Activated B cell treated with CpG ODN at 0.5 μM for 24 hours (primary cell): ENCODE measurements at regions not wholly inside any gene's neighbourhood (a gene's known extent, or its start where the extent isn't known, plus 50 kb on each side); places are given as distances from the start of the nearest gene placed in this dataset.

Experiments
- ATAC-seq: fragments of 200-7000 bp; cut with Tn5 transposase; one replicate; pipeline ENCODE4 v1.10.0; 2021; ENCODE audit warnings: low read depth, mild to moderate bottlenecking, moderate library complexity
- CTCF ChIA-PET: fragments of 350-600 bp; sonication (Branson Sonifier 250); formaldehyde crosslinking; loops from one replicate; lab custom pipeline; 2021; ENCODE audit warnings: antibody characterized with exemption; lab: Charles Lee
- POLR2A ChIA-PET: fragments of 350-600 bp; sonication (Branson Sonifier 250); formaldehyde crosslinking; loops from one replicate; lab custom pipeline; 2021; ENCODE audit warnings: antibody characterized with exemption; lab: Charles Lee
- DNase-seq: peaks from one replicate; pipeline ENCODE4 v3.0.0; 2022
- H3K27ac Mint-ChIP-seq: one replicate; pipeline ENCODE4 v1.8.0; 2020; ENCODE audit warnings: mixed read lengths
- H3K27me3 Mint-ChIP-seq: one replicate; pipeline ENCODE4 v1.8.0; 2021; ENCODE audit warnings: mixed read lengths
- H3K36me3 Mint-ChIP-seq: one replicate; pipeline ENCODE4 v1.8.0; 2021; ENCODE audit warnings: low read depth, mixed read lengths
- H3K4me1 Mint-ChIP-seq: one replicate; pipeline ENCODE4 v1.8.0; 2021; ENCODE audit warnings: mixed read lengths
- H3K4me3 Mint-ChIP-seq: one replicate; pipeline ENCODE4 v1.8.0; 2020; ENCODE audit warnings: mild to moderate bottlenecking, mixed read lengths
- H3K9me3 Mint-ChIP-seq: one replicate; pipeline ENCODE4 v1.8.0; 2020; ENCODE audit warnings: mixed read lengths
- intact Hi-C: fragments of 100-400 bp; cut with micrococcal nuclease; formaldehyde crosslinking; loops from one replicate; pipeline ENCODE4 v1.15.1; 2024
- TF ChIP-seq, protein P1 (sequence below): fragments of 200-600 bp; IDR thresholded peaks from one replicate; pipeline ENCODE4 v1.8.0; 2022; ENCODE audit warnings: antibody characterized with exemption, mild to moderate bottlenecking

- no peaks in the 10 kb centered on the region for H3K9me3 Mint-ChIP-seq
- ChIA-PET POLR2A (interaction anchor here (0.5 kb wide), 1 partner anchor 42 kb away, joined by 12 read pairs; no protein-coding TSS in a partner anchor), CTCF (no interaction called here)
- intact Hi-C loops, result no loop called here
- TF ChIP-seq, protein P1, sequence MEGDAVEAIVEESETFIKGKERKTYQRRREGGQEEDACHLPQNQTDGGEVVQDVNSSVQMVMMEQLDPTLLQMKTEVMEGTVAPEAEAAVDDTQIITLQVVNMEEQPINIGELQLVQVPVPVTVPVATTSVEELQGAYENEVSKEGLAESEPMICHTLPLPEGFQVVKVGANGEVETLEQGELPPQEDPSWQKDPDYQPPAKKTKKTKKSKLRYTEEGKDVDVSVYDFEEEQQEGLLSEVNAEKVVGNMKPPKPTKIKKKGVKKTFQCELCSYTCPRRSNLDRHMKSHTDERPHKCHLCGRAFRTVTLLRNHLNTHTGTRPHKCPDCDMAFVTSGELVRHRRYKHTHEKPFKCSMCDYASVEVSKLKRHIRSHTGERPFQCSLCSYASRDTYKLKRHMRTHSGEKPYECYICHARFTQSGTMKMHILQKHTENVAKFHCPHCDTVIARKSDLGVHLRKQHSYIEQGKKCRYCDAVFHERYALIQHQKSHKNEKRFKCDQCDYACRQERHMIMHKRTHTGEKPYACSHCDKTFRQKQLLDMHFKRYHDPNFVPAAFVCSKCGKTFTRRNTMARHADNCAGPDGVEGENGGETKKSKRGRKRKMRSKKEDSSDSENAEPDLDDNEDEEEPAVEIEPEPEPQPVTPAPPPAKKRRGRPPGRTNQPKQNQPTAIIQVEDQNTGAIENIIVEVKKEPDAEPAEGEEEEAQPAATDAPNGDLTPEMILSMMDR, result no peak
- H3K4me1 Mint-ChIP-seq, result no peaks in the 10 kb centered on the region
- H3K36me3 Mint-ChIP-seq, result no peaks in the 10 kb centered on the region
- H3K27me3 Mint-ChIP-seq, result peaks cover 2% of the 10 kb centered on the region
- no peak overlapping the region for H3K4me3 Mint-ChIP-seq
- ATAC-seq (no peak), DNase-seq (no peak)
- no peak overlapping the region for H3K27ac Mint-ChIP-seq
These were observed 397.4 kb downstream of the SOX9 start for GRCh38 chr17:72518159-72518732.

DNA sequence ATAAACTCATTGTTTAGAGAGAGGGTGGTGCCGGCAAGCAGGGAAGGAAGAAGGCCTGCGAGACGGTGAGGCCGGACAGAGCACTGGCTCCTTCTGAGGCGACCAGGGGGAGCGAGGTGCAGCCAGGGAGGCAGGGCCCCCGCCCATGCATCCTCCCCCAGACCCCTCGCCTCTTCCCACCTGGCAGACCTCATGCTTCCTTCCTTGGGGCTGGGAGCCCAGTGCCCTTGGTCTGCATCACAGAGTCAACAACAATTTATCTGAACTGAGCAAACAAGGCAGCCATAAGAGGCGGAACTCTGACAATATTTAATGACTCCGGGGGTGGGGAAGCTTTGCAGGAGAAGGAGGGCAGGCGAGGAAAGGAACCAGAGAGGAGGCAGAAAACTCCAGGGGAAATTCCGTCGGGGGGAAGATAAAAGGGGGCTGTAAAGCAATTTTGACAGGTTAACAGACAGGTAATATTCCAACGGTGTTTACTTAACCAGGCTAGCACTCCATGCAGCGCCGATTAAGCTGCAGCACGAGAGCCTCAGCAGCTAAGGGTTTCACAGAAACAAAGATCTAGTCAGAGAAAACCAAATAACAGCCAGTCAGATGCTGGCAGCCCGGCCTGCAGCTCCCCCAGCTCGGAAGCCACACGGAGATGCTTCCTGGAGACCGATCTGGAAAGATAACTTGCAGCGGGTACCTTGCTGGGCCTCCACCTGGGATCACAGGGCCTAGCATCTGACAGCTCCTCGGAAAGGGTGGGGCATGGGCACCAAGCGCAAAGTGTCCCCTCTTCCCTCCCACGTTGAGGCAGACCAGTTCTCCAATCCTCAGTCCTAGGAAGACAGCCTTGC lies 398.2 kb downstream of the SOX9 start:
- ATAC-seq (no peak), DNase-seq (no peak)
- Mint-ChIP-seq H3K4me3 (no peak overlapping the region), H3K27ac (no peak overlapping the region), H3K36me3 (no peaks in the 10 kb centered on the region), H3K4me1 (no peaks in the 10 kb centered on the region), H3K9me3 (no peaks in the 10 kb centered on the region), H3K27me3 (peaks cover 2% of the 10 kb centered on the region)
- POLR2A ChIA-PET, result no interaction called here
- CTCF ChIA-PET, result no interaction called here
- TF ChIP-seq, protein P1, result no peak
- intact Hi-C loops, result no loop called here

GRCh38 chr17:72519598-72519936 lies 398.7 kb downstream of the SOX9 start:
- POLR2A ChIA-PET, result no interaction called here
- ATAC-seq (no peak), DNase-seq (no peak)
- Mint-ChIP-seq H3K36me3 (no peaks in the 10 kb centered on the region), H3K27me3 (peaks cover 2% of the 10 kb centered on the region), H3K27ac (no peak overlapping the region), H3K4me1 (no peaks in the 10 kb centered on the region), H3K9me3 (no peaks in the 10 kb centered on the region), H3K4me3 (no peak overlapping the region)
- intact Hi-C loops, result no loop called here
- TF ChIP-seq, protein P1, result no peak
- CTCF ChIA-PET, result no interaction called here

DNA sequence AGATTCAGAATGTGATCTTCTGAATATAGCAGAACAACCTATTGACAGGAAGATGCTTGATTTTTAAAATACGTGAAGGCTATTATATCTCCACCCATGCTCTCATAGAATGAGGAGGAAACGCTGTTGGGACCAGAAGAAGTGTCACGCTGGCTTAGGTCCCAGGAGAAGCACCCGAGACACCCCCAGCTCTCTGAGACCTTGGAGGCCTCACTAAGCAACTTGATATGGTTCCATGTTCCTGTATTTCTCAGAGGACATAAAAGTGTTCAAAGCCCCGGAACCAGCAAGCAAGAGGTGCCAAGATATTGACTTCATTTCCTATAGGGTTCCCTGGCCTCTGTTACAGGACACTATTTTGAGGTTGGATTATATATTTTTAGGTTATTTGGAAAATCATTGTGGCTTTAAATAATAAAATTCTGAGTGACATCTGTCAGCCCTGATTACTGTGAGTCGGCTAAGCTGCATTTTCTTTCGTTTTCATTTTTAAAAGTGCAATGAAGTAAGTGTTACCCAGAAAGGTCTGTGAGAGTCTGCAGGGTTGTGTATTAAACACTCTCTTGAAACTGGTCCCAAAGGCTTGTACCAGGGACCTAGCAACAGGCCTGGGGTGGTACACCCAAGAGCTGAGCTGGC lies 400.0 kb downstream of the SOX9 start:
- Mint-ChIP-seq H3K27me3 (peaks cover 2% of the 10 kb centered on the region), H3K36me3 (no peaks in the 10 kb centered on the region), H3K27ac (no peak overlapping the region), H3K9me3 (no peaks in the 10 kb centered on the region), H3K4me1 (no peaks in the 10 kb centered on the region), H3K4me3 (no peak overlapping the region)
- ChIA-PET CTCF (no interaction called here), POLR2A (no interaction called here)
- no peak for ATAC-seq
- intact Hi-C loops, result no loop called here
- TF ChIP-seq, protein P1, result no peak
- DNase-seq, result no peak

- H3K9me3 Mint-ChIP-seq, result no peaks in the 10 kb centered on the region
- no peak overlapping the region for H3K27ac Mint-ChIP-seq
- POLR2A ChIA-PET, result no interaction called here
- CTCF ChIA-PET, result no interaction called here
- TF ChIP-seq, protein P1, result no peak
- H3K27me3 Mint-ChIP-seq, result peaks cover 2% of the 10 kb centered on the region
- intact Hi-C loops, result no loop called here
- no peaks in the 10 kb centered on the region for H3K36me3 Mint-ChIP-seq
- ATAC-seq, result no peak
- no peaks in the 10 kb centered on the region for H3K4me1 Mint-ChIP-seq
- no peak for DNase-seq
- H3K4me3 Mint-ChIP-seq, result no peak overlapping the region
These were observed 402.7 kb downstream of the SOX9 start for GRCh38 chr17:72523491-72523890.
